ENCODE measurements at regions not wholly inside any gene's neighbourhood (a gene's known extent, or its start where the extent isn't known, plus 50 kb on each side); places are given as distances from the start of the nearest gene placed in this dataset.

GRCh38 chr5:101647861-101648260 is 648.2 kb downstream of the SLCO4C1 start:
- no peak for TF ChIP-seq REST (IDR thresholded peaks at IDR 0.05; ENCODE audit: insufficient read depth in 1 of 2, low read depth in 2 of 2, low read length in 2 of 2)
- TF ChIP-seq SIN3A (IDR thresholded peaks at IDR 0.05; ENCODE audit: borderline replicate concordance, insufficient read depth, low read length), result no peak
- TF ChIP-seq TAF1 (IDR thresholded peaks at IDR 0.05; ENCODE audit: borderline replicate concordance, insufficient read depth, low read length), result no peak
- no peak for TF ChIP-seq FOXP2 (optimal IDR thresholded peaks at IDR 0.05; ENCODE audit: borderline replicate concordance, extremely low read depth, extremely low read length, insufficient read depth)
- no peak for TF ChIP-seq POLR2AphosphoS5 (IDR thresholded peaks at IDR 0.05; ENCODE audit: low read depth, low read length)

GRCh38 chr5:101643794-101644193 is 652.3 kb downstream of the SLCO4C1 start:
- TF ChIP-seq SIN3A (IDR thresholded peaks at IDR 0.05; ENCODE audit: borderline replicate concordance, insufficient read depth, low read length), result no peak
- TF ChIP-seq REST (IDR thresholded peaks at IDR 0.05; ENCODE audit: insufficient read depth in 1 of 2, low read depth in 2 of 2, low read length in 2 of 2), result no peak
- TF ChIP-seq TAF1 (IDR thresholded peaks at IDR 0.05; ENCODE audit: borderline replicate concordance, insufficient read depth, low read length), result no peak
- TF ChIP-seq POLR2AphosphoS5 (IDR thresholded peaks at IDR 0.05; ENCODE audit: low read depth, low read length), result no peak
- no peak for TF ChIP-seq FOXP2 (optimal IDR thresholded peaks at IDR 0.05; ENCODE audit: borderline replicate concordance, extremely low read depth, extremely low read length, insufficient read depth)

- TF ChIP-seq SIN3A (IDR thresholded peaks at IDR 0.05; ENCODE audit: borderline replicate concordance, insufficient read depth, low read length), result no peak
- TF ChIP-seq FOXP2 (optimal IDR thresholded peaks at IDR 0.05; ENCODE audit: borderline replicate concordance, extremely low read depth, extremely low read length, insufficient read depth), result no peak
- TF ChIP-seq POLR2AphosphoS5 (IDR thresholded peaks at IDR 0.05; ENCODE audit: low read depth, low read length), result no peak
- TF ChIP-seq REST (IDR thresholded peaks at IDR 0.05; ENCODE audit: insufficient read depth in 1 of 2, low read depth in 2 of 2, low read length in 2 of 2), result no peak
- no peak for TF ChIP-seq TAF1 (IDR thresholded peaks at IDR 0.05; ENCODE audit: borderline replicate concordance, insufficient read depth, low read length)
These were observed 658.5 kb downstream of the SLCO4C1 start for GRCh38 chr5:101637599-101637998.

GRCh38 chr5:101626572-101626971 is 669.5 kb downstream of the SLCO4C1 start:
- no peak for TF ChIP-seq FOXP2 (optimal IDR thresholded peaks at IDR 0.05; ENCODE audit: borderline replicate concordance, extremely low read depth, extremely low read length, insufficient read depth)
- no peak for TF ChIP-seq REST (IDR thresholded peaks at IDR 0.05; ENCODE audit: insufficient read depth in 1 of 2, low read depth in 2 of 2, low read length in 2 of 2)
- no peak for TF ChIP-seq SIN3A (IDR thresholded peaks at IDR 0.05; ENCODE audit: borderline replicate concordance, insufficient read depth, low read length)
- TF ChIP-seq TAF1 (IDR thresholded peaks at IDR 0.05; ENCODE audit: borderline replicate concordance, insufficient read depth, low read length), result no peak
- TF ChIP-seq POLR2AphosphoS5 (IDR thresholded peaks at IDR 0.05; ENCODE audit: low read depth, low read length), result no peak

- TF ChIP-seq POLR2AphosphoS5 (IDR thresholded peaks at IDR 0.05; ENCODE audit: low read depth, low read length) (no peak), TAF1 (IDR thresholded peaks at IDR 0.05; ENCODE audit: borderline replicate concordance, insufficient read depth, low read length) (no peak), REST (IDR thresholded peaks at IDR 0.05; ENCODE audit: insufficient read depth in 1 of 2, low read depth in 2 of 2, low read length in 2 of 2) (no peak), SIN3A (IDR thresholded peaks at IDR 0.05; ENCODE audit: borderline replicate concordance, insufficient read depth, low read length) (no peak), FOXP2 (optimal IDR thresholded peaks at IDR 0.05; ENCODE audit: borderline replicate concordance, extremely low read depth, extremely low read length, insufficient read depth) (no peak)
These were observed 685.0 kb downstream of the SLCO4C1 start for GRCh38 chr5:101611039-101611438.
